AG04449 (cell line): ENCODE measurements at regions not wholly inside any gene's neighbourhood (a gene's known extent, or its start where the extent isn't known, plus 50 kb on each side); places are given as distances from the start of the nearest gene placed in this dataset.

Experiments used
- CTCF ChIA-PET: fragments of 350-600 bp; formaldehyde crosslinking; extraction: SDS; loops from one replicate; lab custom pipeline; 2021; ENCODE audit warnings: antibody characterized with exemption; lab: Yijun Ruan, JAX
- POLR2A ChIA-PET: fragments of 400-600, 350-600 bp; formaldehyde crosslinking; extraction: SDS; loops from one replicate; lab custom pipeline; 2020; ENCODE audit warnings: antibody characterized with exemption, inconsistent platforms; lab: Yijun Ruan, JAX
- DNase-seq: peaks from one replicate; pipeline ENCODE4 v3.0.0-alpha.2; 2010; ENCODE audit warnings: low read depth, low spot score
- H3K4me3 ChIP-seq: 2 replicates; pipeline ENCODE4 v1.5.1; 2011; ENCODE audit warnings: low read depth, mild to moderate bottlenecking, control low read depth, low read length
- CTCF ChIP-seq: IDR thresholded peaks from one replicate; pipeline ENCODE4 v1.5.1; 2011; ENCODE audit warnings: mild to moderate bottlenecking, moderate library complexity, low read length, control low read depth, inconsistent platforms; ENCODE audit not compliant: insufficient read depth; ENCODE audit errors: missing control alignments

- no peak overlapping the region for H3K4me3 ChIP-seq
- ChIA-PET POLR2A (no interaction called here), CTCF (interaction anchor here (0.8 kb wide), 1 partner anchor 11 kb away, joined by 3 read pairs; no protein-coding TSS in a partner anchor)
- DNase-seq = no peak
- TF ChIP-seq CTCF = no peak
Measured at GRCh38 chr3:31379598-31379997, 153.1 kb upstream of the STT3B start.

- DNase-seq = no peak
- no peak overlapping the region for H3K4me3 ChIP-seq
- POLR2A ChIA-PET = no interaction called here
- CTCF ChIA-PET = no interaction called here
- TF ChIP-seq CTCF = no peak
Measured at GRCh38 chr3:31382856-31383255, 149.9 kb upstream of the STT3B start.

GRCh38 chr3:31384117-31384516 lies 148.6 kb upstream of the STT3B start:
- no peak overlapping the region for H3K4me3 ChIP-seq
- CTCF ChIA-PET = no interaction called here
- no peak for TF ChIP-seq CTCF
- DNase-seq = no peak
- POLR2A ChIA-PET = no interaction called here

GRCh38 chr3:31389939-31390338 lies 142.8 kb upstream of the STT3B start:
- CTCF ChIA-PET = interaction anchor here (1.1 to 1.5 kb wide), 2 partner anchors 11 to 16 kb away, joined by 3 to 4 read pairs; no protein-coding TSS in a partner anchor
- POLR2A ChIA-PET = no interaction called here
- H3K4me3 ChIP-seq = no peak overlapping the region
- no peak for DNase-seq
- no peak for TF ChIP-seq CTCF

GRCh38 chr3:31390466-31390865 lies 142.3 kb upstream of the STT3B start:
- H3K4me3 ChIP-seq = no peak overlapping the region
- POLR2A ChIA-PET = no interaction called here
- no peak for TF ChIP-seq CTCF
- CTCF ChIA-PET = interaction anchor here (1.5 kb wide), 1 partner anchor 11 kb away, joined by 3 read pairs; no protein-coding TSS in a partner anchor
- no peak for DNase-seq

GRCh38 chr3:31391150-31391549 lies 141.6 kb upstream of the STT3B start:
- no peak overlapping the region for H3K4me3 ChIP-seq
- ChIA-PET POLR2A (no interaction called here), CTCF (interaction anchor here (1.5 kb wide), 2 partner anchors 12 to 21 kb away, joined by 3 read pairs; no protein-coding TSS in a partner anchor)
- no peak for DNase-seq
- TF ChIP-seq CTCF = no peak
